IMR-90 (cell line): ENCODE measurements at regions not wholly inside any gene's neighbourhood (a gene's known extent, or its start where the extent isn't known, plus 50 kb on each side); places are given as distances from the start of the nearest gene placed in this dataset.

Experiments
- ATAC-seq: fragments of 200-7000 bp; cut with Tn5 transposase; 2 replicates; pipeline ENCODE4 v1.9.1; 2020; ENCODE audit warnings: low read depth, mild to moderate bottlenecking, moderate library complexity
- BruUV-seq: library from RNA; stranded (reverse); fragments of 400-500 nt; replicated peaks from 2 replicates; lab custom pipeline; 2021; lab: Mats Ljungman, UMichigan
- CTCF ChIA-PET: fragments of 300-600 bp; formaldehyde crosslinking; extraction: SDS; loops from one replicate; lab custom pipeline; 2021; ENCODE audit warnings: antibody characterized with exemption; lab: Yijun Ruan, JAX
- POLR2A ChIA-PET: fragments of 300-600 bp; sonication (Branson Sonifier 250); formaldehyde crosslinking; loops from one replicate; lab custom pipeline; 2022; ENCODE audit warnings: antibody characterized with exemption; ENCODE audit not compliant: unreplicated experiment; lab: Charles Lee
- DNase-seq: peaks from one replicate; pipeline ENCODE4 v3.0.0; 2013
- H2AFZ ChIP-seq: replicated peaks from 2 replicates; pipeline ENCODE3; 2013; ENCODE audit warnings: low read length, mild to moderate bottlenecking; ENCODE audit not compliant: poor library complexity
- H2AK5ac ChIP-seq: 2 replicates; pipeline ENCODE4 v1.6.1; 2013; ENCODE audit warnings: low read depth, low read length, inconsistent platforms
- H2AK9ac ChIP-seq: replicated peaks from 2 replicates; pipeline ENCODE3; 2013; ENCODE audit warnings: mild to moderate bottlenecking, low read depth, low read length, moderate library complexity; ENCODE audit not compliant: poor library complexity
- H2BK120ac ChIP-seq: 2 replicates; pipeline ENCODE4 v1.6.1; 2013; ENCODE audit warnings: low read depth, low read length, inconsistent platforms
- H2BK15ac ChIP-seq: 3 replicates; pipeline ENCODE4 v1.6.1; 2013; ENCODE audit warnings: low read depth, low read length, inconsistent platforms
- H2BK20ac ChIP-seq: 2 replicates; pipeline ENCODE4 v1.6.1; 2013; ENCODE audit warnings: low read depth, mild to moderate bottlenecking, inconsistent platforms, low read length, moderate library complexity
- H2BK5ac ChIP-seq: 2 replicates; pipeline ENCODE4 v1.6.1; 2013; ENCODE audit warnings: mild to moderate bottlenecking, low read depth, low read length, inconsistent platforms; ENCODE audit not compliant: poor library complexity, severe bottlenecking
- H3K14ac ChIP-seq: replicated peaks from 2 replicates; pipeline ENCODE4 v1.6.1; 2013; ENCODE audit warnings: low read depth, low read length, inconsistent platforms
- H3K18ac ChIP-seq: 2 replicates; pipeline ENCODE4 v1.6.1; 2013; ENCODE audit warnings: low read depth, low read length, control low read depth
- H3K23ac ChIP-seq: 2 replicates; pipeline ENCODE4 v1.6.1; 2013; ENCODE audit warnings: low read depth, low read length, inconsistent platforms
- H3K27ac ChIP-seq: 2 replicates; pipeline ENCODE4 v1.5.1; 2013; ENCODE audit warnings: mild to moderate bottlenecking, control low read depth, low read length; ENCODE audit not compliant: insufficient read depth
- H3K27me3 ChIP-seq: 2 replicates; pipeline ENCODE4 v1.6.1; 2013; ENCODE audit warnings: low read length; ENCODE audit not compliant: control insufficient read depth, insufficient read depth
- H3K36me3 ChIP-seq: 2 replicates; pipeline ENCODE4 v1.6.1; 2013; ENCODE audit warnings: low read length, mixed read lengths; ENCODE audit not compliant: control insufficient read depth, insufficient read depth
- H3K4ac ChIP-seq: 2 replicates; pipeline ENCODE4 v1.6.1; 2013; ENCODE audit warnings: low read depth, low read length, inconsistent platforms
- H3K4me1 ChIP-seq: 2 replicates; pipeline ENCODE4 v1.6.1; 2013; ENCODE audit warnings: low read length, mixed read lengths; ENCODE audit not compliant: control insufficient read depth, insufficient read depth
- H3K4me2 ChIP-seq: 2 replicates; pipeline ENCODE4 v1.6.1; 2013; ENCODE audit warnings: low read depth, mild to moderate bottlenecking, control low read depth, low read length, moderate library complexity
- H3K4me3 ChIP-seq: 2 replicates; pipeline ENCODE4 v1.5.1; 2013; ENCODE audit warnings: low read depth, mild to moderate bottlenecking, control low read depth, low read length, moderate library complexity; ENCODE audit not compliant: insufficient read depth
- H3K56ac ChIP-seq: 2 replicates; pipeline ENCODE4 v1.6.1; 2013; ENCODE audit warnings: low read length, inconsistent platforms; ENCODE audit not compliant: insufficient read depth; ENCODE audit errors: extremely low read depth
- H3K79me1 ChIP-seq, 2 experiments: 2 replicates each; pipeline ENCODE4 v1.6.1; 2013; ENCODE audit warnings: low read length in 2 of 2, inconsistent platforms in 1 of 2, low read depth in 1 of 2
- H3K9ac ChIP-seq: 2 replicates; pipeline ENCODE4 v1.6.1; 2013; ENCODE audit warnings: low read depth, low read length, control low read depth
- H3K9me1 ChIP-seq: 2 replicates; pipeline ENCODE4 v1.6.1; 2013; ENCODE audit warnings: low read length, inconsistent platforms; ENCODE audit not compliant: insufficient read depth
- H3K9me3 ChIP-seq: 2 replicates; pipeline ENCODE4 v1.6.1; 2013; ENCODE audit warnings: low read length; ENCODE audit not compliant: control insufficient read depth, insufficient read depth
- H4K20me1 ChIP-seq: 2 replicates; pipeline ENCODE4 v1.6.1; 2013; ENCODE audit warnings: low read length, inconsistent platforms; ENCODE audit not compliant: insufficient read depth
- H4K5ac ChIP-seq: 2 replicates; pipeline ENCODE4 v1.6.1; 2013; ENCODE audit warnings: mild to moderate bottlenecking, low read depth, low read length, control low read depth
- H4K8ac ChIP-seq, 2 experiments: 2 replicates each; pipeline ENCODE4 v1.6.1; 2013; ENCODE audit warnings: low read depth in 2 of 2, low read length in 2 of 2, control low read depth in 1 of 2, inconsistent platforms in 1 of 2
- H4K91ac ChIP-seq: 2 replicates; pipeline ENCODE4 v1.6.1; 2013; ENCODE audit warnings: low read depth, low read length, inconsistent platforms; ENCODE audit not compliant: insufficient read depth
- BHLHE40 ChIP-seq: fragments of 150-350 bp; IDR thresholded peaks from 2 replicates; pipeline ENCODE4 v1.6.1; 2016; ENCODE audit warnings: mild to moderate bottlenecking, low read depth, low read length
- CEBPB ChIP-seq: IDR thresholded peaks from 2 replicates; pipeline ENCODE4 v1.6.1; 2012; ENCODE audit warnings: low read depth, low read length, improper control_type of control experiment
- CHD1 ChIP-seq: IDR thresholded peaks from 2 replicates; pipeline ENCODE4 v1.6.1; 2012; ENCODE audit warnings: low read depth, low read length, improper control_type of control experiment
- CTCF ChIP-seq: conservative IDR thresholded peaks from 2 replicates; pipeline ENCODE4 v1.5.1; 2012; ENCODE audit warnings: mild to moderate bottlenecking, low read depth, low read length, improper control_type of control experiment
- MAZ ChIP-seq: IDR thresholded peaks from 2 replicates; pipeline ENCODE4 v1.6.1; 2012; ENCODE audit warnings: low read depth, mild to moderate bottlenecking, low read length, improper control_type of control experiment, moderate library complexity, borderline replicate concordance
- NFE2L2 ChIP-seq: fragments of 150-350 bp; IDR thresholded peaks from 2 replicates; pipeline ENCODE4 v1.6.1; 2016; ENCODE audit warnings: low read depth, mild to moderate bottlenecking, low read length
- RCOR1 ChIP-seq: IDR thresholded peaks from 2 replicates; pipeline ENCODE4 v1.6.1; 2012; ENCODE audit warnings: mild to moderate bottlenecking, low read length, improper control_type of control experiment; ENCODE audit not compliant: insufficient replicate concordance
- RFX5 ChIP-seq: IDR thresholded peaks from 2 replicates; pipeline ENCODE4 v1.8.0; 2012; ENCODE audit warnings: low read depth, mild to moderate bottlenecking, low read length, moderate library complexity
- SMC3 ChIP-seq: fragments of 150-350 bp; IDR thresholded peaks from 2 replicates; pipeline ENCODE4 v1.6.1; 2016; ENCODE audit warnings: low read depth, mild to moderate bottlenecking, antibody characterized with exemption, low read length, moderate library complexity
- USF2 ChIP-seq: fragments of 150-350 bp; IDR thresholded peaks from 2 replicates; pipeline ENCODE4 v1.6.1; 2017; ENCODE audit warnings: mild to moderate bottlenecking, antibody characterized with exemption, low read length, low read depth
- whole genome bisulfite sequencing, 2 experiments: methylation state at CpG; one replicate each; pipeline versions ENCODE4 v1.1.5 to v1.1.7; 2013; ENCODE audit warnings: missing lambda C conversion rate in 2 of 2; ENCODE audit not compliant: insufficient read length in 1 of 2; ENCODE audit errors: extremely low coverage in 2 of 2; 5-methylcytosine and 5-hydroxymethylcytosine counted together
- dilution Hi-C: fragments of 300-500 bp; cut with HindIII; formaldehyde crosslinking; loops from one replicate; pipeline ENCODE4 v1.14.3; 2018; ENCODE audit warnings: low sequenced_read_pairs; ENCODE audit not compliant: unreplicated experiment
- in situ Hi-C: fragments of 300-500 bp; cut with MboI; formaldehyde crosslinking; loops from 3 replicates; pipeline ENCODE4 v1.14.3; 2019; ENCODE audit warnings: low sequenced_read_pairs, inconsistent platforms, mixed read lengths
- intact Hi-C: fragments of 100-400 bp; cut with micrococcal nuclease; formaldehyde crosslinking; loops from 2 replicates; pipeline ENCODE4 v1.10.0; 2022

GRCh38 chr18:40464032-40464431 is 1491.0 kb upstream of the PIK3C3 start:
- ChIA-PET POLR2A (interaction anchor here (0.6 kb wide), 1 partner anchor 9 kb away, joined by 22 read pairs; no protein-coding TSS in a partner anchor), CTCF (interaction anchor here (0.5 kb wide), 1 partner anchor 408 kb away, joined by 3 read pairs; no protein-coding TSS in a partner anchor)
- Histone ChIP-seq H4K8ac (no peak overlapping the region), H3K56ac (no peak overlapping the region), H3K14ac (no peak overlapping the region), H3K27me3 (no peaks in the 10 kb centered on the region), H3K18ac (no peak overlapping the region), H2AK5ac (no peak overlapping the region), H2AFZ (no peak overlapping the region), H2AK9ac (no peak overlapping the region), H3K23ac (no peak overlapping the region), H3K4me2 (no peak overlapping the region), H3K9me3 (no peaks in the 10 kb centered on the region), H2BK120ac (no peak overlapping the region), H3K9me1 (no peaks in the 10 kb centered on the region), H2BK20ac (no peak overlapping the region), H4K91ac (no peak overlapping the region), H3K4me1 (no peaks in the 10 kb centered on the region), H3K79me1 (no peaks in the 10 kb centered on the region), H3K9ac (no peak overlapping the region), H4K5ac (no peak overlapping the region), H2BK15ac (no peak overlapping the region), H2BK5ac (no peak overlapping the region), H3K4me3 (no peak overlapping the region), H3K27ac (no peak overlapping the region), H4K20me1 (no peaks in the 10 kb centered on the region), H3K4ac (no peak overlapping the region), H3K36me3 (no peaks in the 10 kb centered on the region)
- intact Hi-C loops (no loop called here), dilution Hi-C loops (no loop called here), in situ Hi-C loops (no loop called here)
- BruUV-seq = no TSS peak
- ATAC-seq (no peak), DNase-seq (no peak)
- no peak for TF ChIP-seq NFE2L2
- no peak for TF ChIP-seq MAZ
- no peak for TF ChIP-seq CEBPB
- TF ChIP-seq USF2 = no peak
- no peak for TF ChIP-seq BHLHE40
- no peak for TF ChIP-seq SMC3
- no peak for TF ChIP-seq RFX5
- no peak for TF ChIP-seq CHD1
- TF ChIP-seq RCOR1 = no peak
- no peak for TF ChIP-seq CTCF
- WGBS, 2 experiments = no CpG with 5 or more reads among the region's 1 CpG
